Prostate gland (tissue), 2 donors: ENCODE measurements at regions not wholly inside any gene's neighbourhood (a gene's known extent, or its start where the extent isn't known, plus 50 kb on each side); places are given as distances from the start of the nearest gene placed in this dataset.

Experiments used
- POLR2A ChIP-seq: fragments of 450-650 bp; IDR thresholded peaks from one replicate; pipeline ENCODE4 v1.6.1; 2016; ENCODE audit warnings: antibody characterized with exemption, mild to moderate bottlenecking
- POLR2AphosphoS5 ChIP-seq: sonication (generic); formaldehyde crosslinking; IDR thresholded peaks from one replicate; pipeline ENCODE4 v1.6.1; 2017; ENCODE audit warnings: antibody characterized with exemption
- TF ChIP-seq, protein P1 (sequence below), 4 experiments: fragments of 200-600 bp in 2 of 4; fragments of 450-650 bp in 2 of 4; sonication (generic) in 2 of 4; IDR thresholded peaks; 1 replicate in 3 of 4; 2 replicates in 1 of 4; pipeline ENCODE4 v1.5.1; 2016 to 2019; ENCODE audit warnings: antibody characterized with exemption in 4 of 4, mild to moderate bottlenecking in 2 of 4, moderate library complexity in 2 of 4

DNA sequence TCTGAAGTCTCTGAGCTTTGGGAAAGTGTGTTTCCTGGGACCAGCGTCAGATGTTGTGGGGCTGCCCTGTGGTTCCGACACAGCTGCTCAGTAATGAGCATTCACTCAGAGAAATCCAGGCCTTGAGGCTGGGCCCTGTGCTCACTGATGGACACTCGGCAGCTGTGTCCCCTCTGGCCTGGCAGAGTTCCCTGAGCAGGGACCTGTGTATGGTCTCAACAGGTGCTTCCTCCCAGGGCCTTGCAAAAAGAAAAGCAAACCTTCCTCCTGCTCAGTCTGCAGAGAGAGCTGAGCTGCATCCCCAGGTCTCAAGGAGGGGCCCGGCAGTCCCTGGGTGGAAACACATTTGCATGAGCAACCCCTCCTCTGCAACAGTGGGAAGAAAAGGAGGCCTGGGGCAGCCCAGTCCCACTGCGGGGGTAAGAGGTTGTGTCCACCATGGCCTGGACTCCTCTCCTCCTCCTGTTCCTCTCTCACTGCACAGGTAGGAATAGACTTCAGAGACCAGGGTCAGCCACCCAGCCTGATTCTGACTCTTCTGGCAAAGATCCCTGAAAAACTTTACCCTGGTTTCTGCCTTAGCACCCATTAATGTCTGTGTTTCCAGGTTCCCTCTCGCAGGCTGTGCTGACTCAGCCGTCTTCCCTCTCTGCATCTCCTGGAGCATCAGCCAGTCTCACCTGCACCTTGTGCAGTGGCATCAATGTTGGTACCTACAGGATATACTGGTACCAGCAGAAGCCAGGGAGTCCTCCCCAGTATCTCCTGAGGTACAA lies 131.2 kb downstream of the VPREB1 start:
- TF ChIP-seq, protein P1, sequence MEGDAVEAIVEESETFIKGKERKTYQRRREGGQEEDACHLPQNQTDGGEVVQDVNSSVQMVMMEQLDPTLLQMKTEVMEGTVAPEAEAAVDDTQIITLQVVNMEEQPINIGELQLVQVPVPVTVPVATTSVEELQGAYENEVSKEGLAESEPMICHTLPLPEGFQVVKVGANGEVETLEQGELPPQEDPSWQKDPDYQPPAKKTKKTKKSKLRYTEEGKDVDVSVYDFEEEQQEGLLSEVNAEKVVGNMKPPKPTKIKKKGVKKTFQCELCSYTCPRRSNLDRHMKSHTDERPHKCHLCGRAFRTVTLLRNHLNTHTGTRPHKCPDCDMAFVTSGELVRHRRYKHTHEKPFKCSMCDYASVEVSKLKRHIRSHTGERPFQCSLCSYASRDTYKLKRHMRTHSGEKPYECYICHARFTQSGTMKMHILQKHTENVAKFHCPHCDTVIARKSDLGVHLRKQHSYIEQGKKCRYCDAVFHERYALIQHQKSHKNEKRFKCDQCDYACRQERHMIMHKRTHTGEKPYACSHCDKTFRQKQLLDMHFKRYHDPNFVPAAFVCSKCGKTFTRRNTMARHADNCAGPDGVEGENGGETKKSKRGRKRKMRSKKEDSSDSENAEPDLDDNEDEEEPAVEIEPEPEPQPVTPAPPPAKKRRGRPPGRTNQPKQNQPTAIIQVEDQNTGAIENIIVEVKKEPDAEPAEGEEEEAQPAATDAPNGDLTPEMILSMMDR (IDR thresholded peaks at IDR 0.05): no peak
- TF ChIP-seq POLR2A: no peak
- TF ChIP-seq POLR2AphosphoS5: no peak
